HepG2 (cell line): ENCODE measurements at regions not wholly inside any gene's neighbourhood (a gene's known extent, or its start where the extent isn't known, plus 50 kb on each side); places are given as distances from the start of the nearest gene placed in this dataset.

ENCODE experiments used
- ATRX ChIP-seq: sonication (generic); formaldehyde crosslinking; IDR thresholded peaks from 2 replicates; pipeline ENCODE4 v1.4.0; 2020; ENCODE audit warnings: missing genetic modification reagents, borderline replicate concordance
- CC2D1A ChIP-seq: sonication (generic); formaldehyde crosslinking; IDR thresholded peaks from 2 replicates; pipeline ENCODE4 v1.8.1; 2023; ENCODE audit warnings: mild to moderate bottlenecking, missing genetic modification reagents
- DNMT3B ChIP-seq: conservative IDR thresholded peaks from 2 replicates; pipeline ENCODE4 v1.6.1; 2016; ENCODE audit warnings: missing biosample characterization, control low read depth
- ETV5 ChIP-seq: IDR thresholded peaks from 2 replicates; pipeline ENCODE4 v1.6.1; 2018; ENCODE audit warnings: missing biosample characterization, missing genetic modification reagents, inconsistent platforms, borderline replicate concordance
- FOSL1 ChIP-seq: sonication (generic); formaldehyde crosslinking; IDR thresholded peaks from 2 replicates; pipeline ENCODE4 v1.9.0; 2021; ENCODE audit warnings: missing genetic modification reagents, borderline replicate concordance
- HCFC1 ChIP-seq: fragments of 150-350 bp; IDR thresholded peaks from 2 replicates; pipeline ENCODE4 v1.6.1; 2014; ENCODE audit warnings: low read depth, low read length
- HNRNPL ChIP-seq: fragments of 200-400 bp; formaldehyde crosslinking; IDR thresholded peaks from 2 replicates; pipeline ENCODE4 v1.6.1; 2017; ENCODE audit warnings: mild to moderate bottlenecking, low read depth, low read length
- IKZF4 ChIP-seq: sonication (generic); formaldehyde crosslinking; IDR thresholded peaks from 2 replicates; pipeline ENCODE4 v1.5.1; 2020; ENCODE audit warnings: borderline replicate concordance, mild to moderate bottlenecking, low read depth, missing genetic modification reagents; ENCODE audit errors: not compliant biosample characterization
- KAT7 ChIP-seq: IDR thresholded peaks from 2 replicates; pipeline ENCODE4 v1.6.1; 2018; ENCODE audit warnings: borderline replicate concordance, missing compliant biosample characterization
- LCORL ChIP-seq, 2 experiments: fragments of 450-650 bp in 1 of 2; sonication (generic) in 1 of 2; formaldehyde crosslinking in 1 of 2; IDR thresholded peaks; 2 replicates each; pipeline versions ENCODE4 v1.5.0 to v1.6.1; 2017 to 2020; ENCODE audit warnings: antibody characterized with exemption in 1 of 2, missing genetic modification reagents in 1 of 2
- PHF21A ChIP-seq: sonication (generic); formaldehyde crosslinking; IDR thresholded peaks from 2 replicates; pipeline ENCODE4 v1.5.0; 2020; ENCODE audit warnings: mild to moderate bottlenecking, missing genetic modification reagents
- PRPF4 ChIP-seq: fragments of 200-400 bp; formaldehyde crosslinking; IDR thresholded peaks from 2 replicates; pipeline ENCODE4 v1.6.1; 2016; ENCODE audit warnings: low read length, low read depth; ENCODE audit not compliant: poor library complexity, severe bottlenecking
- RBM22 ChIP-seq: fragments of 200-400 bp; formaldehyde crosslinking; optimal IDR thresholded peaks from 2 replicates; pipeline ENCODE3; 2017; ENCODE audit warnings: mild to moderate bottlenecking, low read length, moderate library complexity
- TBX3 ChIP-seq: fragments of 450-650 bp; IDR thresholded peaks from 2 replicates; pipeline ENCODE4 v1.6.1; 2017; ENCODE audit warnings: antibody characterized with exemption, mild to moderate bottlenecking, inconsistent platforms, borderline replicate concordance
- ZNF24 ChIP-seq: fragments of 450-650 bp; IDR thresholded peaks from 2 replicates; pipeline ENCODE4 v1.6.1; 2017; ENCODE audit warnings: antibody characterized with exemption, mild to moderate bottlenecking
- ZNF282 ChIP-seq: fragments of 450-650 bp; IDR thresholded peaks from 2 replicates; pipeline ENCODE4 v1.6.1; 2018; ENCODE audit not compliant: partially characterized antibody
- TF ChIP-seq, protein P1 (sequence below): sonication (generic); formaldehyde crosslinking; IDR thresholded peaks from 2 replicates; pipeline ENCODE4 v1.9.0; 2021; ENCODE audit warnings: missing genetic modification reagents, mild to moderate bottlenecking, borderline replicate concordance
- TF ChIP-seq, protein P2 (sequence below): sonication (generic); formaldehyde crosslinking; IDR thresholded peaks from 2 replicates; pipeline ENCODE4 v1.5.0; 2020; ENCODE audit warnings: mild to moderate bottlenecking, missing genetic modification reagents
- TF ChIP-seq, protein P3 (sequence below): IDR thresholded peaks from 2 replicates; pipeline ENCODE4 v1.6.1; 2016; ENCODE audit warnings: missing compliant biosample characterization, missing genetic modification reagents, borderline replicate concordance
- TF ChIP-seq, protein P4 (sequence below): sonication (generic); formaldehyde crosslinking; IDR thresholded peaks from 2 replicates; pipeline ENCODE4 v1.5.0; 2020; ENCODE audit warnings: missing genetic modification reagents
- TF ChIP-seq, protein P5 (sequence below): sonication (generic); formaldehyde crosslinking; IDR thresholded peaks from 2 replicates; pipeline ENCODE4 v1.5.0; 2020; ENCODE audit warnings: mild to moderate bottlenecking, missing genetic modification reagents

DNA sequence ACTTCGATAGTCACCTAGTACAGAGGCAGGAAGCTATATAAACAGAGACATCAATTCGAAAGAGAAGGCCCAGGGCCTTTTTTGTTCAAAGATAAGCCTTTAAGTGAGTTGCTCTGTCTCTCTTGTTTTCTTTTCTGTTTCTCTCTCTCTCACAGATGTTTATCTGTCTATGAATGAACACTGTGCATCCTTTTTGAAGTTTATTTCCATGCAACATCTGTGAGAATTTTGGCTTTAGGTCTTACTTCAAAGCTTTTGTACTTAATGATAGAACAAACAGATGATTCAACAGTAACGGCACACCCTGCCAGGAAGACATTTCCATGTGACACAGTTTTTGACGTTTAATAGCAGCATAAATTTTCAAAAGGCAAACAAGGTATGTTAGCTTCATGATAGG is 1413.1 kb upstream of the CDH6 start (continued):
- TF ChIP-seq ZNF24, result no peak
- no peak for TF ChIP-seq CC2D1A (CRISPR knock-in tag)
- TF ChIP-seq TBX3, result peak; percentile 67; the same call in 1 of the 2 replicates
- TF ChIP-seq ATRX (CRISPR knock-in tag), result no peak
- TF ChIP-seq, protein P1, sequence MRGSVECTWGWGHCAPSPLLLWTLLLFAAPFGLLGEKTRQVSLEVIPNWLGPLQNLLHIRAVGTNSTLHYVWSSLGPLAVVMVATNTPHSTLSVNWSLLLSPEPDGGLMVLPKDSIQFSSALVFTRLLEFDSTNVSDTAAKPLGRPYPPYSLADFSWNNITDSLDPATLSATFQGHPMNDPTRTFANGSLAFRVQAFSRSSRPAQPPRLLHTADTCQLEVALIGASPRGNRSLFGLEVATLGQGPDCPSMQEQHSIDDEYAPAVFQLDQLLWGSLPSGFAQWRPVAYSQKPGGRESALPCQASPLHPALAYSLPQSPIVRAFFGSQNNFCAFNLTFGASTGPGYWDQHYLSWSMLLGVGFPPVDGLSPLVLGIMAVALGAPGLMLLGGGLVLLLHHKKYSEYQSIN (CRISPR knock-in tag), result no peak
- no peak for TF ChIP-seq HCFC1
- no peak for TF ChIP-seq PRPF4
- TF ChIP-seq DNMT3B (CRISPR knock-in tag), result no peak
- peak; percentile 78; the same call in 1 of the 2 replicates for TF ChIP-seq LCORL (IDR thresholded peaks at IDR 0.05)
- TF ChIP-seq LCORL (CRISPR knock-in tag; IDR thresholded peaks at IDR 0.05), result no peak; the same call in 1 of the 2 replicates
- TF ChIP-seq, protein P2, sequence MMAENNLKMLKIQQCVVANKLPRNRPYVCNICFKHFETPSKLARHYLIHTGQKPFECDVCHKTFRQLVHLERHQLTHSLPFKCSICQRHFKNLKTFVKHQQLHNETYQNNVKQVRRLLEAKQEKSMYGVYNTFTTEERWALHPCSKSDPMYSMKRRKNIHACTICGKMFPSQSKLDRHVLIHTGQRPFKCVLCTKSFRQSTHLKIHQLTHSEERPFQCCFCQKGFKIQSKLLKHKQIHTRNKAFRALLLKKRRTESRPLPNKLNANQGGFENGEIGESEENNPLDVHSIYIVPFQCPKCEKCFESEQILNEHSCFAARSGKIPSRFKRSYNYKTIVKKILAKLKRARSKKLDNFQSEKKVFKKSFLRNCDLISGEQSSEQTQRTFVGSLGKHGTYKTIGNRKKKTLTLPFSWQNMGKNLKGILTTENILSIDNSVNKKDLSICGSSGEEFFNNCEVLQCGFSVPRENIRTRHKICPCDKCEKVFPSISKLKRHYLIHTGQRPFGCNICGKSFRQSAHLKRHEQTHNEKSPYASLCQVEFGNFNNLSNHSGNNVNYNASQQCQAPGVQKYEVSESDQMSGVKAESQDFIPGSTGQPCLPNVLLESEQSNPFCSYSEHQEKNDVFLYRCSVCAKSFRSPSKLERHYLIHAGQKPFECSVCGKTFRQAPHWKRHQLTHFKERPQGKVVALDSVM (CRISPR knock-in tag), result no peak
- no peak for TF ChIP-seq RBM22
- TF ChIP-seq, protein P3, sequence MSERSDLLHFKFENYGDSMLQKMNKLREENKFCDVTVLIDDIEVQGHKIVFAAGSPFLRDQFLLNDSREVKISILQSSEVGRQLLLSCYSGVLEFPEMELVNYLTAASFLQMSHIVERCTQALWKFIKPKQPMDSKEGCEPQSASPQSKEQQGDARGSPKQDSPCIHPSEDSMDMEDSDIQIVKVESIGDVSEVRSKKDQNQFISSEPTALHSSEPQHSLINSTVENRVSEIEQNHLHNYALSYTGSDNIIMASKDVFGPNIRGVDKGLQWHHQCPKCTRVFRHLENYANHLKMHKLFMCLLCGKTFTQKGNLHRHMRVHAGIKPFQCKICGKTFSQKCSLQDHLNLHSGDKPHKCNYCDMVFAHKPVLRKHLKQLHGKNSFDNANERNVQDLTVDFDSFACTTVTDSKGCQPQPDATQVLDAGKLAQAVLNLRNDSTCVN (CRISPR knock-in tag), result no peak
- TF ChIP-seq ZNF282, result no peak
- TF ChIP-seq PHF21A (CRISPR knock-in tag), result no peak
- TF ChIP-seq HNRNPL, result no peak
- no peak for TF ChIP-seq KAT7 (CRISPR knock-in tag)
- TF ChIP-seq, protein P4, sequence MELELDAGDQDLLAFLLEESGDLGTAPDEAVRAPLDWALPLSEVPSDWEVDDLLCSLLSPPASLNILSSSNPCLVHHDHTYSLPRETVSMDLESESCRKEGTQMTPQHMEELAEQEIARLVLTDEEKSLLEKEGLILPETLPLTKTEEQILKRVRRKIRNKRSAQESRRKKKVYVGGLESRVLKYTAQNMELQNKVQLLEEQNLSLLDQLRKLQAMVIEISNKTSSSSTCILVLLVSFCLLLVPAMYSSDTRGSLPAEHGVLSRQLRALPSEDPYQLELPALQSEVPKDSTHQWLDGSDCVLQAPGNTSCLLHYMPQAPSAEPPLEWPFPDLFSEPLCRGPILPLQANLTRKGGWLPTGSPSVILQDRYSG (CRISPR knock-in tag), result no peak
- peak; percentile 59; the same call in 1 of the 2 replicates for TF ChIP-seq FOSL1 (CRISPR knock-in tag)
- TF ChIP-seq, protein P5, sequence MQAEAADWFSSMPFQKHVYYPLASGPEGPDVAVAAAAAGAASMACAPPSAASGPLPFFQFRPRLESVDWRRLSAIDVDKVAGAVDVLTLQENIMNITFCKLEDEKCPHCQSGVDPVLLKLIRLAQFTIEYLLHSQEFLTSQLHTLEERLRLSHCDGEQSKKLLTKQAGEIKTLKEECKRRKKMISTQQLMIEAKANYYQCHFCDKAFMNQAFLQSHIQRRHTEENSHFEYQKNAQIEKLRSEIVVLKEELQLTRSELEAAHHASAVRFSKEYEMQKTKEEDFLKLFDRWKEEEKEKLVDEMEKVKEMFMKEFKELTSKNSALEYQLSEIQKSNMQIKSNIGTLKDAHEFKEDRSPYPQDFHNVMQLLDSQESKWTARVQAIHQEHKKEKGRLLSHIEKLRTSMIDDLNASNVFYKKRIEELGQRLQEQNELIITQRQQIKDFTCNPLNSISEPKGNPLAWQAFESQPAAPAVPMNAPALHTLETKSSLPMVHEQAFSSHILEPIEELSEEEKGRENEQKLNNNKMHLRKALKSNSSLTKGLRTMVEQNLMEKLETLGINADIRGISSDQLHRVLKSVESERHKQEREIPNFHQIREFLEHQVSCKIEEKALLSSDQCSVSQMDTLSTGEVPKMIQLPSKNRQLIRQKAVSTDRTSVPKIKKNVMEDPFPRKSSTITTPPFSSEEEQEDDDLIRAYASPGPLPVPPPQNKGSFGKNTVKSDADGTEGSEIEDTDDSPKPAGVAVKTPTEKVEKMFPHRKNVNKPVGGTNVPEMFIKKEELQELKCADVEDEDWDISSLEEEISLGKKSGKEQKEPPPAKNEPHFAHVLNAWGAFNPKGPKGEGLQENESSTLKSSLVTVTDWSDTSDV, result no peak
- TF ChIP-seq ETV5 (CRISPR knock-in tag), result peak; percentile 51; the same call in 1 of the 2 replicates
- TF ChIP-seq IKZF4 (CRISPR knock-in tag), result no peak
